Esophagus muscularis mucosa (tissue), 4 donors: ENCODE measurements at regions not wholly inside any gene's neighbourhood (a gene's known extent, or its start where the extent isn't known, plus 50 kb on each side); places are given as distances from the start of the nearest gene placed in this dataset.
"Not testable (repeated sequence)": the region's sequence is repeated elsewhere in the genome, so short reads cannot be mapped to it uniquely, and the experiment has no call there.

Experiments used
- EP300 ChIP-seq: sonication (generic); formaldehyde crosslinking; IDR thresholded peaks from one replicate; pipeline ENCODE4 v1.6.1; 2017; ENCODE audit warnings: antibody characterized with exemption
- POLR2A ChIP-seq: fragments of 450-650 bp; IDR thresholded peaks from one replicate; pipeline ENCODE4 v1.6.1; 2017; ENCODE audit warnings: antibody characterized with exemption, moderate library complexity, mild to moderate bottlenecking, low read depth
- TF ChIP-seq, protein P1 (sequence below), 3 experiments: fragments of 200-600 bp in 2 of 3; fragments of 450-650 bp in 1 of 3; sonication (generic) in 2 of 3; IDR thresholded peaks; one replicate each; pipeline ENCODE4 v1.5.1; 2017 to 2019; ENCODE audit warnings: antibody characterized with exemption in 3 of 3, mild to moderate bottlenecking in 2 of 3, moderate library complexity in 1 of 3

GRCh38 chr5:174648618-174649017 lies 75.8 kb upstream of the MSX2 start:
- TF ChIP-seq POLR2A, EP300: not testable (repeated sequence)
- TF ChIP-seq, protein P1, sequence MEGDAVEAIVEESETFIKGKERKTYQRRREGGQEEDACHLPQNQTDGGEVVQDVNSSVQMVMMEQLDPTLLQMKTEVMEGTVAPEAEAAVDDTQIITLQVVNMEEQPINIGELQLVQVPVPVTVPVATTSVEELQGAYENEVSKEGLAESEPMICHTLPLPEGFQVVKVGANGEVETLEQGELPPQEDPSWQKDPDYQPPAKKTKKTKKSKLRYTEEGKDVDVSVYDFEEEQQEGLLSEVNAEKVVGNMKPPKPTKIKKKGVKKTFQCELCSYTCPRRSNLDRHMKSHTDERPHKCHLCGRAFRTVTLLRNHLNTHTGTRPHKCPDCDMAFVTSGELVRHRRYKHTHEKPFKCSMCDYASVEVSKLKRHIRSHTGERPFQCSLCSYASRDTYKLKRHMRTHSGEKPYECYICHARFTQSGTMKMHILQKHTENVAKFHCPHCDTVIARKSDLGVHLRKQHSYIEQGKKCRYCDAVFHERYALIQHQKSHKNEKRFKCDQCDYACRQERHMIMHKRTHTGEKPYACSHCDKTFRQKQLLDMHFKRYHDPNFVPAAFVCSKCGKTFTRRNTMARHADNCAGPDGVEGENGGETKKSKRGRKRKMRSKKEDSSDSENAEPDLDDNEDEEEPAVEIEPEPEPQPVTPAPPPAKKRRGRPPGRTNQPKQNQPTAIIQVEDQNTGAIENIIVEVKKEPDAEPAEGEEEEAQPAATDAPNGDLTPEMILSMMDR (IDR thresholded peaks at IDR 0.05), result not testable (repeated sequence)
